Hepatocyte (in vitro differentiated cells): ENCODE measurements at regions not wholly inside any gene's neighbourhood (a gene's known extent, or its start where the extent isn't known, plus 50 kb on each side); places are given as distances from the start of the nearest gene placed in this dataset.
A peak's percentile ranks its signal among the peaks of the same experiment; 100 is the strongest.

Source experiments
- DNase-seq: peaks from one replicate; pipeline ENCODE4 v3.0.0-alpha.2; 2016; ENCODE audit warnings: low spot score
- H2AFZ ChIP-seq: fragments of 200-600 bp; sonication (generic); 2 replicates; pipeline ENCODE4 v1.6.0; 2016; ENCODE audit warnings: antibody characterized with exemption, mild to moderate bottlenecking
- H3K27ac ChIP-seq: fragments of 200-600 bp; sonication (generic); 2 replicates; pipeline ENCODE4 v1.5.1; 2016; ENCODE audit warnings: mild to moderate bottlenecking
- H3K27me3 ChIP-seq: fragments of 200-600 bp; sonication (generic); 2 replicates; pipeline ENCODE4 v1.6.1; 2016
- H3K36me3 ChIP-seq: fragments of 200-600 bp; sonication (generic); replicated peaks from 2 replicates; pipeline ENCODE4 v1.5.1; 2016; ENCODE audit warnings: low read depth; ENCODE audit not compliant: insufficient read depth
- H3K4me1 ChIP-seq: fragments of 200-600 bp; sonication (generic); 2 replicates; pipeline ENCODE4 v1.5.1; 2016; ENCODE audit warnings: mild to moderate bottlenecking, moderate library complexity; ENCODE audit not compliant: insufficient read depth
- H3K4me2 ChIP-seq: fragments of 200-600 bp; sonication (generic); 2 replicates; pipeline ENCODE4 v1.6.0; 2016
- H3K4me3 ChIP-seq: fragments of 200-600 bp; sonication (generic); 2 replicates; pipeline ENCODE4 v1.5.1; 2016; ENCODE audit warnings: mild to moderate bottlenecking
- H3K79me2 ChIP-seq: fragments of 200-600 bp; sonication (generic); 2 replicates; pipeline ENCODE4 v1.6.0; 2017; ENCODE audit warnings: mild to moderate bottlenecking
- H3K9me2 ChIP-seq: fragments of 200-600 bp; sonication (generic); replicated peaks from 2 replicates; pipeline ENCODE4 v1.6.0; 2017; ENCODE audit warnings: mild to moderate bottlenecking; ENCODE audit not compliant: insufficient read depth
- H3K9me3 ChIP-seq: fragments of 200-600 bp; sonication (generic); 2 replicates; pipeline ENCODE4 v1.5.1; 2016; ENCODE audit warnings: low read depth, mild to moderate bottlenecking
- H4K20me1 ChIP-seq: fragments of 200-600 bp; sonication (generic); 2 replicates; pipeline ENCODE4 v1.6.0; 2016; ENCODE audit warnings: mild to moderate bottlenecking; ENCODE audit not compliant: insufficient read depth, poor library complexity, severe bottlenecking
- CTCF ChIP-seq: fragments of 200-600 bp; sonication (generic); IDR thresholded peaks from 2 replicates; pipeline ENCODE4 v1.5.1; 2016; ENCODE audit warnings: antibody characterized with exemption, mild to moderate bottlenecking; ENCODE audit not compliant: poor library complexity
- EZH2 ChIP-seq: fragments of 200-600 bp; sonication (generic); IDR thresholded peaks from 2 replicates; pipeline ENCODE4 v1.6.1; 2016; ENCODE audit warnings: antibody characterized with exemption, mild to moderate bottlenecking, borderline replicate concordance
- EZH2phosphoT487 ChIP-seq: fragments of 200-600 bp; sonication (generic); IDR thresholded peaks from one replicate; pipeline ENCODE4 v1.6.1; 2018; ENCODE audit warnings: antibody characterized with exemption, mild to moderate bottlenecking, low read depth, moderate library complexity; ENCODE audit not compliant: unreplicated experiment, severe bottlenecking
- WGBS: methylation state at CpG from one replicate; pipeline ENCODE4 v1.1.6; 2016; ENCODE audit warnings: low lambda C conversion rate; ENCODE audit errors: missing lambda C conversion rate; 5-methylcytosine and 5-hydroxymethylcytosine counted together

- Histone ChIP-seq H3K9me3 (no peaks in the 10 kb centered on the region), H2AFZ (peak overlapping the region; percentile 1), H3K27me3 (no peaks in the 10 kb centered on the region), H3K36me3 (no peaks in the 10 kb centered on the region), H4K20me1 (no peaks in the 10 kb centered on the region), H3K4me3 (no peak overlapping the region), H3K27ac (peak overlapping the region; percentile 22), H3K4me1 (peaks cover 20% of the 10 kb centered on the region), H3K4me2 (peak overlapping the region; percentile 23), H3K9me2 (no peaks in the 10 kb centered on the region), H3K79me2 (no peaks in the 10 kb centered on the region)
- no peak for DNase-seq
- no peak for TF ChIP-seq EZH2phosphoT487
- TF ChIP-seq EZH2: no peak
- no peak for TF ChIP-seq CTCF
Observed at GRCh38 chr1:83741770-83742169, 257.2 kb downstream of the TTLL7 start.

- no peaks in the 10 kb centered on the region for H3K79me2 ChIP-seq
- peaks cover 20% of the 10 kb centered on the region for H3K4me1 ChIP-seq
- H3K9me2 ChIP-seq: no peaks in the 10 kb centered on the region
- H3K4me3 ChIP-seq: no peak overlapping the region
- H3K4me2 ChIP-seq: peak overlapping the region; percentile 23
- H3K9me3 ChIP-seq: no peaks in the 10 kb centered on the region
- peak overlapping the region; percentile 1 for H2AFZ ChIP-seq
- no peaks in the 10 kb centered on the region for H3K36me3 ChIP-seq
- H3K27ac ChIP-seq: peak overlapping the region; percentile 22
- no peak for DNase-seq
- 37% methylated on average over 2 of the region's 2 CpGs for WGBS
- no peak for TF ChIP-seq EZH2phosphoT487
- no peak for TF ChIP-seq CTCF
- TF ChIP-seq EZH2: no peak
- H3K27me3 ChIP-seq: no peaks in the 10 kb centered on the region
- H4K20me1 ChIP-seq: no peaks in the 10 kb centered on the region
Observed at GRCh38 chr1:83741348-83741747, 257.6 kb downstream of the TTLL7 start.

DNA sequence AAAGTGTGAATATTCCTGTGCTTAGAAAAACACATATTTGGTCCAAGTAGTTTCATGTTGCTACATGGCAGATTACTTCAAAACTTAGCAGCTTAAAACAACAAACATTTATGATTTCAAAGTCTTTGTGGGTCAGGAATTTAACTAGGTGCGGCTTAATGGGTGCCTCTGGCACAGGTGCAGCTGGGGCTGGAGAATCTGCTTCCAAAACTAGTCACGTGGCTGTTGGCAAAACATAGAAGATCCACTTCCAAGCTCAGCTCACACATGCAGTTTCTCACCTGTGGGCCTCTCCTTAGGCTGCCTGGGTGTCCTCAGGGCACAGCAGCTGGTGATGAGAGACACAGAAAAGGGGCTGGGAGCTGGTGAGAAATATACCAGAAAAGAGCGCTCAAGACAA lies 263.4 kb downstream of the TTLL7 start:
- TF ChIP-seq EZH2: no peak
- TF ChIP-seq CTCF: no peak
- no peak for TF ChIP-seq EZH2phosphoT487
- Histone ChIP-seq H3K36me3 (no peaks in the 10 kb centered on the region), H3K9me2 (no peaks in the 10 kb centered on the region), H4K20me1 (no peaks in the 10 kb centered on the region), H3K79me2 (no peaks in the 10 kb centered on the region), H3K4me3 (no peak overlapping the region), H3K4me2 (no peak overlapping the region), H2AFZ (no peak overlapping the region), H3K9me3 (no peaks in the 10 kb centered on the region), H3K27me3 (no peaks in the 10 kb centered on the region), H3K4me1 (peaks cover 9% of the 10 kb centered on the region), H3K27ac (peak overlapping the region; percentile 11)
- no peak for DNase-seq
- WGBS: 70% methylated on average over 3 of the region's 3 CpGs

DNA sequence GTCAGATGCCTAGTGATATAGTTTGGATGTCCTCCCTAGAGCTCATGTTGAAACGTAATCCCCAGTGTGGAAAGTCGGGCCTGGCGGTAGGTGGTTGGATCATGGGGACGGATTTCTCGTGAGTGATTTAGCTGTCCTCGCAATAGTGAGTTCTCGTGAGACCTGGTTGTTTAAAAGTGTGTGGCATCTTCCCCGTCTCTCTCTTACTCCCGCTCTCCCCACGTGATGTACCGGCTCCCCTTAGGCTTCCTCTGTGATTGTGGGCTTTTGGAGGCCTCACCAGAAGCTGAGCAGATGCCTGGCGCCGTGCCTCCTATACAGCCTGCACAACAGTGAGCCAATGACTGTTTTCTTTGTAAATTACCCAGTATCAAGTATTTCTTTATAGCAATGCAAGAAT lies 264.5 kb downstream of the TTLL7 start:
- Histone ChIP-seq H3K4me1 (peaks cover 9% of the 10 kb centered on the region), H3K9me2 (no peaks in the 10 kb centered on the region), H4K20me1 (no peaks in the 10 kb centered on the region), H3K4me2 (no peak overlapping the region), H3K79me2 (no peaks in the 10 kb centered on the region), H3K4me3 (no peak overlapping the region), H2AFZ (no peak overlapping the region), H3K27me3 (no peaks in the 10 kb centered on the region), H3K27ac (no peak overlapping the region), H3K9me3 (no peaks in the 10 kb centered on the region), H3K36me3 (no peaks in the 10 kb centered on the region)
- TF ChIP-seq EZH2phosphoT487 (no peak), EZH2 (no peak), CTCF (no peak)
- no peak for DNase-seq
- 97% methylated on average over 13 of the region's 13 CpGs for WGBS
